ENCODE measurements at regions not wholly inside any gene's neighbourhood (a gene's known extent, or its start where the extent isn't known, plus 50 kb on each side); places are given as distances from the start of the nearest gene placed in this dataset.

- DNase-seq (ENCODE audit: low spot score): no peak
Observed at GRCh38 chr18:5091741-5092140, 105.3 kb downstream of the AKAIN1 start.

- DNase-seq (ENCODE audit: low spot score): no peak
Observed at GRCh38 chr18:5075297-5075696, 121.8 kb downstream of the AKAIN1 start.

- DNase-seq (ENCODE audit: low spot score): peak; percentile 78
Observed at GRCh38 chr18:5073026-5073944, 123.8 kb downstream of the AKAIN1 start.

- no peak for DNase-seq (ENCODE audit: low spot score)
Observed at GRCh38 chr18:5068851-5069250, 128.2 kb downstream of the AKAIN1 start.

- peak; percentile 13 for DNase-seq (ENCODE audit: low spot score)
Observed at GRCh38 chr18:5066380-5066977, 130.6 kb downstream of the AKAIN1 start.

- no peak for DNase-seq (ENCODE audit: low spot score)
Observed at GRCh38 chr18:5065615-5066014, 131.4 kb downstream of the AKAIN1 start.

GRCh38 chr18:5064841-5065370 is 132.2 kb downstream of the AKAIN1 start:
- DNase-seq (ENCODE audit: low spot score): no peak

GRCh38 chr18:5061785-5062184 is 135.3 kb downstream of the AKAIN1 start:
- DNase-seq (ENCODE audit: low spot score): no peak

- DNase-seq (ENCODE audit: low spot score): no peak
Observed at GRCh38 chr18:5060543-5060942, 136.5 kb downstream of the AKAIN1 start.

GRCh38 chr18:5059696-5060032 is 137.4 kb downstream of the AKAIN1 start:
- DNase-seq (ENCODE audit: low spot score): no peak

GRCh38 chr18:5058768-5059695 is 138.0 kb downstream of the AKAIN1 start:
- peak; percentile 90 for DNase-seq (ENCODE audit: low spot score)

GRCh38 chr18:5057386-5058348 is 139.4 kb downstream of the AKAIN1 start:
- peak; percentile 78 for DNase-seq (ENCODE audit: low spot score)

GRCh38 chr18:5052491-5052890 is 144.6 kb downstream of the AKAIN1 start:
- DNase-seq (ENCODE audit: low spot score): no peak

- DNase-seq (ENCODE audit: low spot score): no peak
Observed at GRCh38 chr18:5051207-5051606, 145.8 kb downstream of the AKAIN1 start.

- no peak for DNase-seq (ENCODE audit: low spot score)
Observed at GRCh38 chr18:5049124-5049523, 147.9 kb downstream of the AKAIN1 start.

GRCh38 chr18:5040476-5040875 is 156.6 kb downstream of the AKAIN1 start:
- DNase-seq (ENCODE audit: low spot score): peak; percentile 60

GRCh38 chr18:5036523-5036922 is 160.5 kb downstream of the AKAIN1 start:
- DNase-seq (ENCODE audit: low spot score): no peak

GRCh38 chr18:5031216-5031615 is 165.8 kb downstream of the AKAIN1 start:
- DNase-seq (ENCODE audit: low spot score): no peak

- peak; percentile 25 for DNase-seq (ENCODE audit: low spot score)
Observed at GRCh38 chr18:5030636-5031035, 166.4 kb downstream of the AKAIN1 start.

GRCh38 chr18:5029592-5029991 is 167.5 kb downstream of the AKAIN1 start:
- DNase-seq (ENCODE audit: low spot score): no peak

- DNase-seq (ENCODE audit: low spot score): no peak
Observed at GRCh38 chr18:5024741-5025140, 172.3 kb downstream of the AKAIN1 start.
